ENCODE measurements at regions not wholly inside any gene's neighbourhood (a gene's known extent, or its start where the extent isn't known, plus 50 kb on each side); places are given as distances from the start of the nearest gene placed in this dataset.

DNA sequence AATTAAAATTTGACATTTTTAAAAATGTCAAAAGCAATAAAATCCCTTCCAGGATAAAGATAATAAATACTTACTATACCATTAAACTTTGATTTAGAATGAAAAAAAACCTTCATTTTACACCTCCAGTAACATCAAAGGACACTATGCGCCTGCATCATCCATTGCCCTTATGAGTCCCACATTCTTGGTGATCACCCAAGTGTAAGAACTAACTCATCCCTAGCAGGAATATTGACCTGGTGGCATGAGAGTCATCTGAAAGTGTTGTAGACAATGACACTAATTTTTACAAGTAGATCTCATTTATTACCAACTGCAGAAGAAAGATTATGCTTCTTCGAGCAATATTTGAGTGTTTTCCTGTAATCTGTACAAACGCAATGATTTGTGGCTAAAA is 1128.9 kb downstream of the EFNB2 start:
- TF ChIP-seq, protein P1, sequence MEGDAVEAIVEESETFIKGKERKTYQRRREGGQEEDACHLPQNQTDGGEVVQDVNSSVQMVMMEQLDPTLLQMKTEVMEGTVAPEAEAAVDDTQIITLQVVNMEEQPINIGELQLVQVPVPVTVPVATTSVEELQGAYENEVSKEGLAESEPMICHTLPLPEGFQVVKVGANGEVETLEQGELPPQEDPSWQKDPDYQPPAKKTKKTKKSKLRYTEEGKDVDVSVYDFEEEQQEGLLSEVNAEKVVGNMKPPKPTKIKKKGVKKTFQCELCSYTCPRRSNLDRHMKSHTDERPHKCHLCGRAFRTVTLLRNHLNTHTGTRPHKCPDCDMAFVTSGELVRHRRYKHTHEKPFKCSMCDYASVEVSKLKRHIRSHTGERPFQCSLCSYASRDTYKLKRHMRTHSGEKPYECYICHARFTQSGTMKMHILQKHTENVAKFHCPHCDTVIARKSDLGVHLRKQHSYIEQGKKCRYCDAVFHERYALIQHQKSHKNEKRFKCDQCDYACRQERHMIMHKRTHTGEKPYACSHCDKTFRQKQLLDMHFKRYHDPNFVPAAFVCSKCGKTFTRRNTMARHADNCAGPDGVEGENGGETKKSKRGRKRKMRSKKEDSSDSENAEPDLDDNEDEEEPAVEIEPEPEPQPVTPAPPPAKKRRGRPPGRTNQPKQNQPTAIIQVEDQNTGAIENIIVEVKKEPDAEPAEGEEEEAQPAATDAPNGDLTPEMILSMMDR (IDR thresholded peaks at IDR 0.05): no peak
- no peak for TF ChIP-seq POLR2A (IDR thresholded peaks at IDR 0.05)
